Effector memory CD8-positive, alpha-beta T cell (primary cell): ENCODE measurements at regions not wholly inside any gene's neighbourhood (a gene's known extent, or its start where the extent isn't known, plus 50 kb on each side); places are given as distances from the start of the nearest gene placed in this dataset.
"Not testable (repeated sequence)": the region's sequence is repeated elsewhere in the genome, so short reads cannot be mapped to it uniquely, and the experiment has no call there.

Experiments used
- ATAC-seq: fragments of 150-1000 bp; cut with Tn5 transposase; replicated peaks from 2 replicates; pipeline ENCODE4 v1.10.0; 2021; ENCODE audit warnings: mild to moderate bottlenecking, moderate library complexity
- DNase-seq, 3 experiments: peaks; one replicate each; pipeline ENCODE4 v3.0.0; 2021
- H3K27ac Mint-ChIP-seq, 2 donors: one replicate each; pipeline ENCODE4 v1.8.0; 2022; ENCODE audit warnings: mild to moderate bottlenecking in 2 of 2, mixed read lengths in 2 of 2, moderate library complexity in 2 of 2
- H3K27me3 Mint-ChIP-seq, 2 donors: one replicate each; pipeline ENCODE4 v1.8.0; 2022; ENCODE audit warnings: mixed read lengths in 2 of 2
- H3K36me3 Mint-ChIP-seq: one replicate; pipeline ENCODE4 v1.8.0; 2022; ENCODE audit warnings: mild to moderate bottlenecking, moderate library complexity, mixed read lengths; ENCODE audit not compliant: insufficient read depth
- H3K4me1 Mint-ChIP-seq, 2 donors: one replicate each; pipeline ENCODE4 v1.8.0; 2022; ENCODE audit warnings: low read depth in 2 of 2, mixed read lengths in 2 of 2
- H3K4me3 Mint-ChIP-seq, 2 donors: one replicate each; pipeline ENCODE4 v1.8.0; 2022; ENCODE audit warnings: mild to moderate bottlenecking in 2 of 2, mixed read lengths in 2 of 2, moderate library complexity in 2 of 2
- H3K9me3 Mint-ChIP-seq, 2 donors: one replicate each; pipeline ENCODE4 v1.8.0; 2022; ENCODE audit warnings: mixed read lengths in 2 of 2

- not testable (repeated sequence) for DNase-seq, H3K36me3 Mint-ChIP-seq, H3K4me3 Mint-ChIP-seq, H3K4me1 Mint-ChIP-seq, ATAC-seq, H3K9me3 Mint-ChIP-seq, H3K27ac Mint-ChIP-seq
- peaks cover 25 to 38% of the 10 kb centered on the region in 2 donors for H3K27me3 Mint-ChIP-seq
These were observed 88.6 kb upstream of the NFIL3 start for GRCh38 chr9:91512235-91512634.

- H3K9me3 Mint-ChIP-seq = no peaks in the 10 kb centered on the region
- no peak for ATAC-seq
- H3K27ac Mint-ChIP-seq = no peak overlapping the region
- H3K27me3 Mint-ChIP-seq = peaks cover 20 to 42% of the 10 kb centered on the region in 2 donors
- H3K36me3 Mint-ChIP-seq = no peaks in the 10 kb centered on the region
- no peak overlapping the region for H3K4me3 Mint-ChIP-seq
- peaks cover 0 to 1% of the 10 kb centered on the region in 2 donors for H3K4me1 Mint-ChIP-seq
- DNase-seq = no peak
These were observed 80.0 kb upstream of the NFIL3 start for GRCh38 chr9:91503673-91504081.

DNA sequence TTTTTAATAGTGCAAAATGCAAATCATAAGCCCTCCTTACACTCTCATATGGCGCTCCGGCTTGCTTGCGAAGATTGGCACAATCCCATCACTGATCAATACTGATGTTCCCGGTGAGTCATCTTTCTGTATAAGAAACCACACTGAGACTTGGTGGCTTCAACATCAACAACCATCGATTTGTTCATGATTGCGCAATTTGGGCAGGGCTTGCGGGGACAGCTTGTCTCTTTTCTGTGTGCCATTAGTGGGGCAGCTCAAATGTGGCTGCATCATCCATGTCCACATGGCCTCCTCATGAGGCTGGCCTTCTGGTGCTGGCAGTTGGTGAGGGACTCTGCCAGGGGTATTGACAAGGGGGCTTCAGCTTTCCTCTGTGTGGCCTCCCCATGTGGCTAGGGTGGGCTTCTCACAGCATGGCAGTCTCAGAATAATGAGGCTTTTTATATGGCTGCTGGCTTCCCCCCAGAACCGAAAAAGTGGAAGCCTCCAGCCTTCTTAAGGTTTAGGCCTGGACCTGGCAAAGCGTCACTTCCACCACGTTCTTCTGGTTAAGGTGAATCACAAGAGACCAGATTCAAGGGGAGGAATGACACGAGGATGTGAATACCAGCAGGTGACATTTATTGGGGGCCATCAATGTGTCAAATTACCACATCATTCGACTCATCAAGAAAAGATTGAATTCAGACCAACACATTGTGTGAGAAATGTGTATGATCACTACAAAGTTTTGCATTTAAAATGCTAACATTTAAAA lies 79.5 kb upstream of the NFIL3 start:
- no peaks in the 10 kb centered on the region for H3K9me3 Mint-ChIP-seq
- H3K36me3 Mint-ChIP-seq = no peaks in the 10 kb centered on the region
- peaks cover 20 to 42% of the 10 kb centered on the region in 2 donors for H3K27me3 Mint-ChIP-seq
- ATAC-seq (no peak), DNase-seq (no peak)
- H3K4me1 Mint-ChIP-seq = peaks cover 0 to 1% of the 10 kb centered on the region in 2 donors
- no peak overlapping the region for H3K4me3 Mint-ChIP-seq
- no peak overlapping the region for H3K27ac Mint-ChIP-seq

GRCh38 chr9:91502475-91502874 lies 78.8 kb upstream of the NFIL3 start:
- no peak for ATAC-seq
- peaks cover 0 to 1% of the 10 kb centered on the region in 2 donors for H3K4me1 Mint-ChIP-seq
- no peak overlapping the region for H3K27ac Mint-ChIP-seq
- no peak for DNase-seq
- no peaks in the 10 kb centered on the region for H3K9me3 Mint-ChIP-seq
- H3K36me3 Mint-ChIP-seq = no peaks in the 10 kb centered on the region
- no peak overlapping the region for H3K4me3 Mint-ChIP-seq
- H3K27me3 Mint-ChIP-seq = peaks cover 20 to 45% of the 10 kb centered on the region in 2 donors

DNA sequence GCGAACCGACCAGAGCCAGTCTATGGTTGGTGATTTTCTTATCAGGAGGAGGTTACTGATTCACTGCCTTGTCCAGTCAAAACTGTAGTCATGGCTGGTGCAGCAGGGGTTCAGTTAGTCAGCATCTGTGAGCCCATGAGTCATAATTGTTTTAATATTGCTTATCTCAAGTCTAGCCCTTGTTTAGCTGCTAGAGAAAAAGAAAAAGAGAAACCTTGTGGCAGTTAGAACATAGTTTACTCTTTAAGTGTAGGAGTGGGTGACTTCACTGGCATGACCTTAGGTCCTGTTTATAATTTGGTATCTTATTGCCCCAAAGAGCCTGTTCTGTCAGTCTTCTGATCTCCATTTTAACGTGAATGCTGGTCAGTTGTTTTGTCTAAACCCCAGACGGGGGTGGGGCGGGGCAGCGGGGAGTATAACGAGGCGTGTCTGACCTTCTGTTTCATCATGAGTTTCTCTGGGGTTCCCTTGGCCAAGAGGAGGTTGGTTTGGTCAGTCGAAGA lies 76.9 kb upstream of the NFIL3 start:
- no peak for DNase-seq
- no peaks in the 10 kb centered on the region for H3K9me3 Mint-ChIP-seq
- no peak for ATAC-seq
- no peaks in the 10 kb centered on the region for H3K36me3 Mint-ChIP-seq
- H3K4me3 Mint-ChIP-seq = peak overlapping the region in 1 of 2 donors; percentile 21
- H3K27me3 Mint-ChIP-seq = peaks cover 29 to 53% of the 10 kb centered on the region in 2 donors
- no peak overlapping the region for H3K27ac Mint-ChIP-seq
- H3K4me1 Mint-ChIP-seq = peaks cover 0 to 1% of the 10 kb centered on the region in 2 donors

GRCh38 chr9:91496351-91496750 lies 72.7 kb upstream of the NFIL3 start:
- H3K36me3 Mint-ChIP-seq = no peaks in the 10 kb centered on the region
- H3K4me3 Mint-ChIP-seq = no peak overlapping the region
- ATAC-seq (no peak), DNase-seq (no peak)
- H3K4me1 Mint-ChIP-seq = peaks cover 0 to 1% of the 10 kb centered on the region in 2 donors
- H3K27me3 Mint-ChIP-seq = peaks cover 40 to 44% of the 10 kb centered on the region in 2 donors
- no peaks in the 10 kb centered on the region for H3K9me3 Mint-ChIP-seq
- H3K27ac Mint-ChIP-seq = no peak overlapping the region

GRCh38 chr9:91495450-91495849 lies 71.8 kb upstream of the NFIL3 start:
- Mint-ChIP-seq H3K4me3 (no peak overlapping the region), H3K36me3 (no peaks in the 10 kb centered on the region), H3K27me3 (peaks cover 35 to 40% of the 10 kb centered on the region in 2 donors), H3K9me3 (no peaks in the 10 kb centered on the region), H3K27ac (no peak overlapping the region), H3K4me1 (no peaks in the 10 kb centered on the region)
- ATAC-seq (no peak), DNase-seq (no peak)

DNA sequence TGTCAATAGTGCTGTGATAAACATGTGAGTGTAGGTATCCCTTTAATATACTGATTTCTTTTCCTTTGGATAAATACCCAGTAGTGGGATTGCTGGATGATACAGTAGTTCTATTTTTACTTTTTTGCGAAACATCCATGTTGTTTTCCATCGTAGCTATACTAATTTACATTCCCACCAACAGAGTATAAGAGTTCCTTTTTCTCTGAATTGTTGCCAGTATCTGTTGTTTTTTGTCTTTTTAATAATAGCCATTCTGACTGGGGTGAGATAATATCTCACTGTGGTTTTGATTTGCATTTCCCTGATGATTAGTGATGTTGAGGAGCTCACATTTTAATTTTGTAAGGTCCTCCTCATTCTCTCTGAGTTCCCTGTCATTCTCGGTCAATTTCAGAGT lies 71.1 kb upstream of the NFIL3 start:
- H3K27ac Mint-ChIP-seq = no peak overlapping the region
- H3K4me3 Mint-ChIP-seq = no peak overlapping the region
- ATAC-seq (no peak), DNase-seq (no peak)
- H3K4me1 Mint-ChIP-seq = no peaks in the 10 kb centered on the region
- peaks cover 38 to 40% of the 10 kb centered on the region in 2 donors for H3K27me3 Mint-ChIP-seq
- no peaks in the 10 kb centered on the region for H3K36me3 Mint-ChIP-seq
- H3K9me3 Mint-ChIP-seq = no peaks in the 10 kb centered on the region

DNA sequence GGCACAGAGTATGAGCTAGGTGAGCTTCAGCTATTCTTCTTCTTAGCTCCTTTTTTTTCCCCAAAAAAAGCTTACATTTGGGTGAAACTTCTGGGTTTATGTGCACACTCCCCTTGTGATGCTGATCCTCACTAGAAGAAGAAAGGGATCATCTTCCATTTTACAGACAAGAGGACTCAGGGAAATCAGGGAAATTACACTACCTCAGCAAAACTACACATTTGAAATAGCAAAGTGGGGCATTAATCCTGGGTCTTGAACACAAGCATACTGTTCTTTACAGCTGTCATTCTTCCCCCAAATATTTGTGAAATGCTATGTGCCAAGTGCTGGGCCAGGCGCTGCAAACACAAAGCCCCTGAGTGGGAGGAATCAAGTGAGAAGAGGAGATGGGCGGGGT lies 68.6 kb upstream of the NFIL3 start:
- H3K9me3 Mint-ChIP-seq = no peaks in the 10 kb centered on the region
- DNase-seq (no peak), ATAC-seq (no peak)
- peaks cover 0 to 4% of the 10 kb centered on the region in 2 donors for H3K4me1 Mint-ChIP-seq
- no peak overlapping the region for H3K27ac Mint-ChIP-seq
- no peaks in the 10 kb centered on the region for H3K36me3 Mint-ChIP-seq
- peaks cover 39 to 56% of the 10 kb centered on the region in 2 donors for H3K27me3 Mint-ChIP-seq
- H3K4me3 Mint-ChIP-seq = no peak overlapping the region

GRCh38 chr9:91491624-91492023 lies 68.0 kb upstream of the NFIL3 start:
- peaks cover 32 to 55% of the 10 kb centered on the region in 2 donors for H3K27me3 Mint-ChIP-seq
- H3K4me3 Mint-ChIP-seq = no peak overlapping the region
- no peak for ATAC-seq
- H3K36me3 Mint-ChIP-seq = no peaks in the 10 kb centered on the region
- DNase-seq = no peak
- no peak overlapping the region for H3K27ac Mint-ChIP-seq
- H3K4me1 Mint-ChIP-seq = peaks cover 0 to 4% of the 10 kb centered on the region in 2 donors
- H3K9me3 Mint-ChIP-seq = no peaks in the 10 kb centered on the region

GRCh38 chr9:91489361-91489899 lies 65.8 kb upstream of the NFIL3 start:
- no peak overlapping the region for H3K27ac Mint-ChIP-seq
- peaks cover 21 to 52% of the 10 kb centered on the region in 2 donors for H3K27me3 Mint-ChIP-seq
- no peaks in the 10 kb centered on the region for H3K9me3 Mint-ChIP-seq
- no peak for ATAC-seq
- no peak overlapping the region for H3K4me3 Mint-ChIP-seq
- no peak for DNase-seq
- peaks cover 0 to 4% of the 10 kb centered on the region in 2 donors for H3K4me1 Mint-ChIP-seq
- H3K36me3 Mint-ChIP-seq = no peaks in the 10 kb centered on the region

GRCh38 chr9:91488341-91488740 lies 64.7 kb upstream of the NFIL3 start:
- Mint-ChIP-seq H3K4me3 (no peak overlapping the region), H3K9me3 (no peaks in the 10 kb centered on the region), H3K4me1 (peaks cover 0 to 4% of the 10 kb centered on the region in 2 donors), H3K36me3 (no peaks in the 10 kb centered on the region), H3K27me3 (peaks cover 13 to 62% of the 10 kb centered on the region in 2 donors), H3K27ac (no peak overlapping the region)
- no peak for DNase-seq
- ATAC-seq = no peak

GRCh38 chr9:91486699-91487497 lies 63.3 kb upstream of the NFIL3 start:
- Mint-ChIP-seq H3K27me3 (peaks cover 7 to 58% of the 10 kb centered on the region in 2 donors), H3K27ac (no peak overlapping the region), H3K4me3 (no peak overlapping the region), H3K4me1 (peaks cover 0 to 4% of the 10 kb centered on the region in 2 donors), H3K9me3 (no peaks in the 10 kb centered on the region), H3K36me3 (no peaks in the 10 kb centered on the region)
- no peak for DNase-seq
- no peak for ATAC-seq
